Liver (tissue), 8 donors: ENCODE measurements at regions not wholly inside any gene's neighbourhood (a gene's known extent, or its start where the extent isn't known, plus 50 kb on each side); places are given as distances from the start of the nearest gene placed in this dataset.

Experiments
- DNase-seq: peaks from one replicate; pipeline ENCODE4 v3.0.0-alpha.2; 2017; ENCODE audit warnings: low spot score
- H3K27ac ChIP-seq, 2 donors: one replicate each; pipeline ENCODE4 v1.7.0; 2013; ENCODE audit warnings: inconsistent platforms in 2 of 2, low read length in 2 of 2, control low read depth in 1 of 2, low read depth in 1 of 2, mild to moderate bottlenecking in 1 of 2
- H3K27me3 ChIP-seq, 4 donors: one replicate each; pipeline versions ENCODE4 v1.6.1 to v1.7.0; 2013; ENCODE audit warnings: low read length in 3 of 4, inconsistent platforms in 1 of 4, mild to moderate bottlenecking in 1 of 4, moderate library complexity in 1 of 4; ENCODE audit not compliant: control insufficient read depth in 4 of 4, insufficient read depth in 4 of 4
- H3K36me3 ChIP-seq, 4 donors: one replicate each; pipeline versions ENCODE4 v1.6.1 to v1.7.0; 2013; ENCODE audit warnings: low read length in 3 of 4, mild to moderate bottlenecking in 3 of 4, low read depth in 1 of 4, moderate library complexity in 1 of 4; ENCODE audit not compliant: control insufficient read depth in 4 of 4, insufficient read depth in 3 of 4
- H3K4me1 ChIP-seq, 4 donors: one replicate each; pipeline versions ENCODE4 v1.6.1 to v1.7.0; 2013; ENCODE audit warnings: low read length in 3 of 4, mild to moderate bottlenecking in 3 of 4, moderate library complexity in 1 of 4; ENCODE audit not compliant: control insufficient read depth in 4 of 4, insufficient read depth in 4 of 4
- H3K4me3 ChIP-seq, 3 donors: one replicate each; pipeline versions ENCODE4 v1.6.1 to v1.7.0; 2013; ENCODE audit warnings: low read length in 3 of 3, control low read depth in 1 of 3, low read depth in 1 of 3, mild to moderate bottlenecking in 1 of 3
- H3K9ac ChIP-seq, 2 donors: one replicate each; pipeline ENCODE4 v1.7.0; 2013; ENCODE audit warnings: low read length in 2 of 2, mild to moderate bottlenecking in 2 of 2, moderate library complexity in 2 of 2, control low read depth in 1 of 2, low read depth in 1 of 2
- H3K9me3 ChIP-seq, 4 donors: one replicate each; pipeline versions ENCODE4 v1.6.1 to v1.7.0; 2013; ENCODE audit warnings: low read length in 3 of 4; ENCODE audit not compliant: control insufficient read depth in 4 of 4
- CTCF ChIP-seq: fragments of 150-350 bp; IDR thresholded peaks from 2 replicates; pipeline ENCODE4 v1.5.1; 2017; ENCODE audit warnings: improper control_type of control experiment, low read depth, low read length; ENCODE audit not compliant: missing input control
- EGR1 ChIP-seq, 2 donors: IDR thresholded peaks; 2 replicates each; pipeline ENCODE4 v1.6.1; 2016 to 2018; ENCODE audit warnings: antibody characterized with exemption in 2 of 2, low read depth in 2 of 2
- FOXA1 ChIP-seq: IDR thresholded peaks from 2 replicates; pipeline ENCODE4 v1.6.1; 2016; ENCODE audit warnings: antibody characterized with exemption
- FOXA2 ChIP-seq: IDR thresholded peaks from 2 replicates; pipeline ENCODE4 v1.6.1; 2016; ENCODE audit warnings: antibody characterized with exemption
- GABPA ChIP-seq, 2 donors: IDR thresholded peaks in 1 of 2; conservative IDR thresholded peaks in 1 of 2; 2 replicates each; pipeline ENCODE4 v1.6.1; 2016; ENCODE audit warnings: antibody characterized with exemption in 2 of 2, mild to moderate bottlenecking in 1 of 2, moderate library complexity in 1 of 2
- HNF4A ChIP-seq, 2 donors: conservative IDR thresholded peaks; 2 replicates each; pipeline ENCODE4 v1.6.1; 2016; ENCODE audit warnings: antibody characterized with exemption in 2 of 2, mild to moderate bottlenecking in 2 of 2
- HNF4G ChIP-seq: IDR thresholded peaks from 2 replicates; pipeline ENCODE4 v1.6.1; 2016; ENCODE audit warnings: antibody characterized with exemption
- JUND ChIP-seq, 2 donors: IDR thresholded peaks; 2 replicates each; pipeline ENCODE4 v1.6.1; 2016; ENCODE audit warnings: antibody characterized with exemption in 2 of 2
- NR2F2 ChIP-seq: IDR thresholded peaks from 2 replicates; pipeline ENCODE4 v1.6.1; 2016; ENCODE audit warnings: antibody characterized with exemption
- RAD21 ChIP-seq, 2 donors: IDR thresholded peaks; 2 replicates each; pipeline ENCODE4 v1.6.1; 2016; ENCODE audit warnings: antibody characterized with exemption in 2 of 2, mild to moderate bottlenecking in 2 of 2
- REST ChIP-seq: IDR thresholded peaks from 2 replicates; pipeline ENCODE4 v1.6.1; 2016; ENCODE audit warnings: antibody characterized with exemption, mild to moderate bottlenecking
- RXRA ChIP-seq, 2 donors: IDR thresholded peaks; 2 replicates each; pipeline ENCODE4 v1.6.1; 2017 to 2018; ENCODE audit warnings: antibody characterized with exemption in 2 of 2, mild to moderate bottlenecking in 1 of 2
- SP1 ChIP-seq: IDR thresholded peaks from 2 replicates; pipeline ENCODE4 v1.6.1; 2018; ENCODE audit warnings: antibody characterized with exemption, mild to moderate bottlenecking
- TAF1 ChIP-seq: conservative IDR thresholded peaks from 2 replicates; pipeline ENCODE4 v1.6.1; 2016; ENCODE audit warnings: antibody characterized with exemption, mild to moderate bottlenecking
- YY1 ChIP-seq: IDR thresholded peaks from 2 replicates; pipeline ENCODE4 v1.6.1; 2016; ENCODE audit warnings: antibody characterized with exemption, mild to moderate bottlenecking
- WGBS: extraction: QIAGEN DNeasy Blood & Tissue Kit; methylation state at CpG from one replicate; pipeline ENCODE4 v1.1.7; 2013; 5-methylcytosine and 5-hydroxymethylcytosine counted together
- TF ChIP-seq, protein P1 (sequence below): IDR thresholded peaks from 2 replicates; pipeline ENCODE4 v1.6.1; 2016; ENCODE audit warnings: antibody characterized with exemption
- TF ChIP-seq, protein P2 (sequence below): IDR thresholded peaks from 2 replicates; pipeline ENCODE4 v1.6.1; 2016; ENCODE audit warnings: antibody characterized with exemption
- TF ChIP-seq, protein P3 (sequence below): IDR thresholded peaks from 2 replicates; pipeline ENCODE4 v1.6.1; 2016; ENCODE audit warnings: antibody characterized with exemption
- donor health status: healthy.
- donor health status: healthy.
- donor health status: healthy.
- donor health status: healthy.
- donor health status: healthy.

GRCh38 chr4:189502841-189503435 is 437.7 kb upstream of the FRG1 start:
- H3K27ac ChIP-seq, result no peak overlapping the region
- whole genome bisulfite sequencing, result 70% methylated on average over 12 of the region's 12 CpGs
- no peaks in the 10 kb centered on the region for H3K4me1 ChIP-seq
- H3K9ac ChIP-seq, result no peak overlapping the region
- H3K4me3 ChIP-seq, result no peak overlapping the region
- no peak for DNase-seq
- no peaks in the 10 kb centered on the region for H3K27me3 ChIP-seq
- no peaks in the 10 kb centered on the region for H3K9me3 ChIP-seq
- no peaks in the 10 kb centered on the region for H3K36me3 ChIP-seq
- TF ChIP-seq FOXA2, result no peak
- TF ChIP-seq, protein P1, sequence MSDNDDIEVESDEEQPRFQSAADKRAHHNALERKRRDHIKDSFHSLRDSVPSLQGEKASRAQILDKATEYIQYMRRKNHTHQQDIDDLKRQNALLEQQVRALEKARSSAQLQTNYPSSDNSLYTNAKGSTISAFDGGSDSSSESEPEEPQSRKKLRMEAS, result no peak
- TF ChIP-seq CTCF, result no peak
- TF ChIP-seq SP1, result no peak
- no peak for TF ChIP-seq NR2F2
- no peak for TF ChIP-seq JUND (IDR thresholded peaks at IDR 0.05)
- TF ChIP-seq EGR1 (IDR thresholded peaks at IDR 0.05; ENCODE audit: low read depth in 2 of 2), result no peak
- no peak for TF ChIP-seq HNF4G
- no peak for TF ChIP-seq FOXA1
- no peak for TF ChIP-seq TAF1
- TF ChIP-seq YY1, result no peak
- TF ChIP-seq GABPA (IDR thresholded peaks at IDR 0.05 in 1 of 2, conservative IDR thresholded peaks at IDR 0.05 in 1 of 2), result no peak
- no peak for TF ChIP-seq HNF4A (conservative IDR thresholded peaks at IDR 0.05)
- TF ChIP-seq, protein P2, sequence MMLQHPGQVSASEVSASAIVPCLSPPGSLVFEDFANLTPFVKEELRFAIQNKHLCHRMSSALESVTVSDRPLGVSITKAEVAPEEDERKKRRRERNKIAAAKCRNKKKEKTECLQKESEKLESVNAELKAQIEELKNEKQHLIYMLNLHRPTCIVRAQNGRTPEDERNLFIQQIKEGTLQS, result no peak
- TF ChIP-seq, protein P3, sequence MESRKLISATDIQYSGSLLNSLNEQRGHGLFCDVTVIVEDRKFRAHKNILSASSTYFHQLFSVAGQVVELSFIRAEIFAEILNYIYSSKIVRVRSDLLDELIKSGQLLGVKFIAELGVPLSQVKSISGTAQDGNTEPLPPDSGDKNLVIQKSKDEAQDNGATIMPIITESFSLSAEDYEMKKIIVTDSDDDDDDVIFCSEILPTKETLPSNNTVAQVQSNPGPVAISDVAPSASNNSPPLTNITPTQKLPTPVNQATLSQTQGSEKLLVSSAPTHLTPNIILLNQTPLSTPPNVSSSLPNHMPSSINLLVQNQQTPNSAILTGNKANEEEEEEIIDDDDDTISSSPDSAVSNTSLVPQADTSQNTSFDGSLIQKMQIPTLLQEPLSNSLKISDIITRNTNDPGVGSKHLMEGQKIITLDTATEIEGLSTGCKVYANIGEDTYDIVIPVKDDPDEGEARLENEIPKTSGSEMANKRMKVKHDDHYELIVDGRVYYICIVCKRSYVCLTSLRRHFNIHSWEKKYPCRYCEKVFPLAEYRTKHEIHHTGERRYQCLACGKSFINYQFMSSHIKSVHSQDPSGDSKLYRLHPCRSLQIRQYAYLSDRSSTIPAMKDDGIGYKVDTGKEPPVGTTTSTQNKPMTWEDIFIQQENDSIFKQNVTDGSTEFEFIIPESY, result no peak
- TF ChIP-seq RAD21 (IDR thresholded peaks at IDR 0.05), result no peak
- TF ChIP-seq RXRA (IDR thresholded peaks at IDR 0.05), result no peak
- no peak for TF ChIP-seq REST
